ENCODE measurements at regions not wholly inside any gene's neighbourhood (a gene's known extent, or its start where the extent isn't known, plus 50 kb on each side); places are given as distances from the start of the nearest gene placed in this dataset.
A peak's percentile ranks its signal among the peaks of the same experiment; 100 is the strongest.

DNA sequence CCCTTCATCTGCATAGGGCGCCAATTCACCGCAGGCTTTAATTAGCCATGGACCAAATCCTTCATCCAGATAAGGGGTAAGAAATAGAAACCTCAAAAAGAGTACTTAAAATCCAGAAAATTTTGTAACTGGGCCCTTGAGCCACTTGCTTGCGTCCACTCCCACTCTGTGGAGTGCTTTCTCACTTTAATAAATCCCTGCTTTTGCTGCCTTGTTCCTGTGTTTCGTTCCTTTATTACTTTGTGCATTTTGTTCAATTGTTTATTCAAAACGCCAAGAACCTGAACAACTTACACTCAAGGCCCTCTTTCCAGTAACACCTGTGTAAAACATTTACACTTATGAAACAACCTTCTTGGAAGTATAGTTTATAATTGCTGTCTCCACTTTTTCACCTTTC is 66.5 kb downstream of the HMHB1 start:
- no peak overlapping the region for H3K4me3 ChIP-seq
- ATAC-seq: no peak
- no peak for DNase-seq
- TF ChIP-seq, protein P1, sequence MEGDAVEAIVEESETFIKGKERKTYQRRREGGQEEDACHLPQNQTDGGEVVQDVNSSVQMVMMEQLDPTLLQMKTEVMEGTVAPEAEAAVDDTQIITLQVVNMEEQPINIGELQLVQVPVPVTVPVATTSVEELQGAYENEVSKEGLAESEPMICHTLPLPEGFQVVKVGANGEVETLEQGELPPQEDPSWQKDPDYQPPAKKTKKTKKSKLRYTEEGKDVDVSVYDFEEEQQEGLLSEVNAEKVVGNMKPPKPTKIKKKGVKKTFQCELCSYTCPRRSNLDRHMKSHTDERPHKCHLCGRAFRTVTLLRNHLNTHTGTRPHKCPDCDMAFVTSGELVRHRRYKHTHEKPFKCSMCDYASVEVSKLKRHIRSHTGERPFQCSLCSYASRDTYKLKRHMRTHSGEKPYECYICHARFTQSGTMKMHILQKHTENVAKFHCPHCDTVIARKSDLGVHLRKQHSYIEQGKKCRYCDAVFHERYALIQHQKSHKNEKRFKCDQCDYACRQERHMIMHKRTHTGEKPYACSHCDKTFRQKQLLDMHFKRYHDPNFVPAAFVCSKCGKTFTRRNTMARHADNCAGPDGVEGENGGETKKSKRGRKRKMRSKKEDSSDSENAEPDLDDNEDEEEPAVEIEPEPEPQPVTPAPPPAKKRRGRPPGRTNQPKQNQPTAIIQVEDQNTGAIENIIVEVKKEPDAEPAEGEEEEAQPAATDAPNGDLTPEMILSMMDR (IDR thresholded peaks at IDR 0.05): no peak
- H3K36me3 ChIP-seq (ENCODE audit: low read depth): no peaks in the 10 kb centered on the region
- intact Hi-C loops (cut with DNase I, micrococcal nuclease): no loop called here
- no peaks in the 10 kb centered on the region for H3K4me1 ChIP-seq (ENCODE audit: low read depth)
- no peaks in the 10 kb centered on the region for H3K9me3 ChIP-seq

DNA sequence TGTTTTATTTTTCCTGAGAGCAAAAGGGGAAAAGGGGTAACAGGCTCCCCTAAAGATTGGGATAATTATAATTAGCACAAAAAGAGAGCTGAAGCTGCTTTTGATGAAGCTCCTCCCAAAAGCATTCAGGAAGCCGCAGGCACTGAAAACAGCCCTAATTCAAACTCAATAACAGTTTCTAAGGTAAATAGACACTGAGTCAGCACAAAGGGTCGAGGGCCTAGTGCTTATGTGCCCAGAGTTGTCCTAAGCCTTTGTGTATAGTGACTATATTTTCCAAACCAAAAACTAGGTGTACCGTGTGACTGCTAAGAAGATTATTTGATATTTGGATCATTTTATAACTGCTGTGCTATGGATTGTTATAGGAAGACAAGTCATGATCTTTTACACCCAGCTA is 67.7 kb downstream of the HMHB1 start:
- ATAC-seq (peak; percentile 61), DNase-seq (no peak)
- H3K4me1 ChIP-seq (ENCODE audit: low read depth): no peaks in the 10 kb centered on the region
- no peaks in the 10 kb centered on the region for H3K36me3 ChIP-seq (ENCODE audit: low read depth)
- H3K9me3 ChIP-seq: no peaks in the 10 kb centered on the region
- intact Hi-C loops (cut with DNase I, micrococcal nuclease): no loop called here
- no peak overlapping the region for H3K4me3 ChIP-seq
- TF ChIP-seq, protein P1 (IDR thresholded peaks at IDR 0.05): no peak

DNA sequence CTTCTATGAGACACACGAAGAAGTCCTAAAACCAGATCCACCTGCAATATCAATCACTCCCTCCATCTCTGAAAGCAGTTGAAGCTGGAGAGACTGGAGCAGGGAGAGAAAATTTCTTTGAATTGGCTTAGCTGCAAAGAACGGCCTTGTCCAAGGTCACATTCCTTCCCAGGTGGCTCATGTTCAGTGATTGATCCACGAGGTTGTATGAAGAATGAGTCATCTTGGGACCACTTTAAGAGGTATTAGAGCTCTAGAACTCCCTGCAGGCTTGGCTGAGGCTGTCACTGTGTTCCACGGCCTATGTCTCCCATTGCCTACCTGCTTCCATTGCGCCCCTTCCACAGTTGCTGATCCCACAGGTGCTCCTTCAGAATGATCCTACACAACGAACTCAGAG is 68.2 kb downstream of the HMHB1 start:
- DNase-seq (no peak), ATAC-seq (no peak)
- H3K9me3 ChIP-seq: no peaks in the 10 kb centered on the region
- no peaks in the 10 kb centered on the region for H3K4me1 ChIP-seq (ENCODE audit: low read depth)
- no peak overlapping the region for H3K4me3 ChIP-seq
- H3K36me3 ChIP-seq (ENCODE audit: low read depth): no peaks in the 10 kb centered on the region
- TF ChIP-seq, protein P1 (IDR thresholded peaks at IDR 0.05): no peak
- intact Hi-C loops (cut with DNase I, micrococcal nuclease): no loop called here

GRCh38 chr5:143882520-143882919 is 70.6 kb downstream of the HMHB1 start:
- Histone ChIP-seq H3K36me3 (ENCODE audit: low read depth) (no peaks in the 10 kb centered on the region), H3K9me3 (no peaks in the 10 kb centered on the region), H3K4me3 (no peak overlapping the region), H3K4me1 (ENCODE audit: low read depth) (peaks cover 3% of the 10 kb centered on the region)
- ATAC-seq (no peak), DNase-seq (no peak)
- intact Hi-C loops (cut with DNase I, micrococcal nuclease): no loop called here
- TF ChIP-seq, protein P1 (IDR thresholded peaks at IDR 0.05): no peak

DNA sequence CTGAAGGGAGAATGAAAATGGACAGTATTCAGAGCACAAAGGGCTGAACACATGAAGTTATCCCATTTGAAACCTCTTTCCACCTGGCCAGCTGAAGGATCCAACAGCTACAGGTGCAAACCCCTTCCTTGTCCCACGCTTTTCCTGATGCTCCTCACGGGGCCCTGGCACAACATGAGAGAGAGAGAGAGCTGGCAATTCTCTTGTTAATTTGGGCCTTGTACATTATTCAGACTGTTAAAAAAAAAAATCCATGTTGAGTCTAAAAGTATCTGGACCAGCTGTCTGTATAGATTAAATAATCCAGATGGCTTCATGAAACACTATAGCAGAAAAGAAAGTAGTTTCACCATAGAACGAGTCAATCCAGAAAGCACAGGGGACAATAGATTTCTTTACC is 74.1 kb downstream of the HMHB1 start:
- DNase-seq (no peak), ATAC-seq (no peak)
- peaks cover 3% of the 10 kb centered on the region for H3K4me1 ChIP-seq (ENCODE audit: low read depth)
- no peak overlapping the region for H3K4me3 ChIP-seq
- TF ChIP-seq, protein P1 (IDR thresholded peaks at IDR 0.05): no peak
- intact Hi-C loops (cut with DNase I, micrococcal nuclease): no loop called here
- H3K36me3 ChIP-seq (ENCODE audit: low read depth): no peaks in the 10 kb centered on the region
- no peaks in the 10 kb centered on the region for H3K9me3 ChIP-seq

Measured in mucosa of descending colon (tissue), 3 donors.